RWPE1 (cell line): ENCODE measurements at regions not wholly inside any gene's neighbourhood (a gene's known extent, or its start where the extent isn't known, plus 50 kb on each side); places are given as distances from the start of the nearest gene placed in this dataset.
"Not testable (repeated sequence)": the region's sequence is repeated elsewhere in the genome, so short reads cannot be mapped to it uniquely, and the experiment has no call there.

ENCODE experiments used
- CTCF ChIA-PET: fragments of 350-600 bp; sonication (Branson Sonifier 250); formaldehyde crosslinking; extraction: SDS; loops from one replicate; lab custom pipeline; 2021; lab: Yijun Ruan, JAX
- POLR2A ChIA-PET: fragments of 400-600 bp; formaldehyde crosslinking; extraction: SDS; loops from one replicate; lab custom pipeline; 2020; ENCODE audit warnings: antibody characterized with exemption; ENCODE audit not compliant: low non-redundant PET; lab: Yijun Ruan, JAX
- DNase-seq: peaks from one replicate; pipeline ENCODE4 v3.0.0; 2012; ENCODE audit warnings: low spot score
- H3K27ac ChIP-seq: fragments of 450-650 bp; 2 replicates; pipeline ENCODE4 v1.5.1; 2017
- TF ChIP-seq, protein P1 (sequence below): fragments of 450-650 bp; conservative IDR thresholded peaks from 2 replicates; pipeline ENCODE4 v1.5.1; 2017; ENCODE audit warnings: low read depth, mild to moderate bottlenecking

DNA sequence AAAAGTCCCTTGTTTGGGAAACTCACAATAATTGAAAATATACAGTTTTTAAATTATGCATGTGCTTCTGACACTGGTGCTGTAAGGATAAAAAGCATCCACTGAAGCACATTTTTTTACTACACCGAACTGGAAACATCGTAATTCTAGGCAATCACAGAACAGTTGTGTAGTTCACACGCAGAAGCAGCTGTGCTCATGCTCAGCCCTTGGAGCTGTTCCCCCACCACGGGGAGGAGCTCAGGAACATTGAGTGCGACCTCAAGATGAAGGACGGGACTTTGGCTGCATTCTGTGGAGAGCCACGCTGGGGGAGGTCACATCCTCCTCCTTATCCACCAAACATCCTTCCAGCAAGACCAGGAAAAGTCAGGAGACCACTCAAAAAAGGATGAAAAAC, 466.3 kb upstream of the CDH4 start:
- POLR2A ChIA-PET: no interaction called here
- CTCF ChIA-PET: interaction anchor here (0.6 kb wide), 1 partner anchor 129 kb away, joined by 6 read pairs; no protein-coding TSS in a partner anchor
- no peak overlapping the region for H3K27ac ChIP-seq
- TF ChIP-seq, protein P1, sequence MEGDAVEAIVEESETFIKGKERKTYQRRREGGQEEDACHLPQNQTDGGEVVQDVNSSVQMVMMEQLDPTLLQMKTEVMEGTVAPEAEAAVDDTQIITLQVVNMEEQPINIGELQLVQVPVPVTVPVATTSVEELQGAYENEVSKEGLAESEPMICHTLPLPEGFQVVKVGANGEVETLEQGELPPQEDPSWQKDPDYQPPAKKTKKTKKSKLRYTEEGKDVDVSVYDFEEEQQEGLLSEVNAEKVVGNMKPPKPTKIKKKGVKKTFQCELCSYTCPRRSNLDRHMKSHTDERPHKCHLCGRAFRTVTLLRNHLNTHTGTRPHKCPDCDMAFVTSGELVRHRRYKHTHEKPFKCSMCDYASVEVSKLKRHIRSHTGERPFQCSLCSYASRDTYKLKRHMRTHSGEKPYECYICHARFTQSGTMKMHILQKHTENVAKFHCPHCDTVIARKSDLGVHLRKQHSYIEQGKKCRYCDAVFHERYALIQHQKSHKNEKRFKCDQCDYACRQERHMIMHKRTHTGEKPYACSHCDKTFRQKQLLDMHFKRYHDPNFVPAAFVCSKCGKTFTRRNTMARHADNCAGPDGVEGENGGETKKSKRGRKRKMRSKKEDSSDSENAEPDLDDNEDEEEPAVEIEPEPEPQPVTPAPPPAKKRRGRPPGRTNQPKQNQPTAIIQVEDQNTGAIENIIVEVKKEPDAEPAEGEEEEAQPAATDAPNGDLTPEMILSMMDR: no peak
- no peak for DNase-seq

DNA sequence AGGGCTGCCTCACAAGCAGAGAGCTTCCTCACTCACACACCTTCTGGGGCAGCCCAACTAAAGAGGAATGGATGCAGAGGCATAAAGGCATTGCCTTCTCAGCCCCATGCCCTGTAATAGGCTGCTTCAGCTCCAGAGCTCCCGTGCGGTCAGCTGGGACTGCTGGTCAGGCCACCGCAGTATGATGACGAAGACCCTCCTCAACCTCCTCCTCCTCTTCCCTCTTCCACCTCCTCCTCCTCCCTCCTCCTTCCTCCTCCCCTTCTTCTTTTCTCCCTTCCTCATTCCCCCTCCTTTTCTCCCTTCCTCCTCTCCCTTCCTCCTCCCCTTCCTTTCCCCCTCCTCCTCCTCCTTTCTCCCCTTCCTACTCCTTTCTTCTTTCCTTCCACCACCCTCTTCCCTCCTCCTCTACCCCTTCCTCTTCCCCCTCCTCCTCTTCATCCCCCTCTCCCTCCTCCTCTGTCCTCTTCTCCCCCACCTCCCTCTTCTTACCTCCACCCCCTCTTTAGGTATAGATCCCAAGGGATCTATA, 465.3 kb upstream of the CDH4 start:
- DNase-seq: no peak
- no peak overlapping the region for H3K27ac ChIP-seq
- TF ChIP-seq, protein P1: no peak
- ChIA-PET POLR2A (no interaction called here), CTCF (no interaction called here)

DNA sequence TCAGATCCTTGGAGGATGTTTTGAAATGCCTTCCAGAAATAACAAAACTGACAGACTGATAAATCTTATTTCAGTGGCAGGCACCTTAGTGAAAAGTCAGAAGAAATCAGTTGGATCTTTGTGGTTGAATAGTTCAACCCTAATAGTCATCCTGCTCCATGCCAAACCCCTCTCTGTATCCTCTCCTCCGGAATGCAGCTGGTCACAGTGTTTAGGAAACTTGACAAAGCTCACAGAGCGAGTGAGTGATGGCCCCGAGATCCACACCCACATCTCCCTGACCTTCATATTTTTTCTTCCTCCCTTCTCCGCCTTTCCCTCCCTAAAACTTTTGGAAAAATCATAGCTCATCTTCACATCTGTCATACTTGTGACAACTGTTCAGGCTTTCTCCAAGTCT, 464.8 kb upstream of the CDH4 start:
- ChIA-PET POLR2A (no interaction called here), CTCF (no interaction called here)
- no peak overlapping the region for H3K27ac ChIP-seq
- DNase-seq: no peak
- TF ChIP-seq, protein P1: no peak

DNA sequence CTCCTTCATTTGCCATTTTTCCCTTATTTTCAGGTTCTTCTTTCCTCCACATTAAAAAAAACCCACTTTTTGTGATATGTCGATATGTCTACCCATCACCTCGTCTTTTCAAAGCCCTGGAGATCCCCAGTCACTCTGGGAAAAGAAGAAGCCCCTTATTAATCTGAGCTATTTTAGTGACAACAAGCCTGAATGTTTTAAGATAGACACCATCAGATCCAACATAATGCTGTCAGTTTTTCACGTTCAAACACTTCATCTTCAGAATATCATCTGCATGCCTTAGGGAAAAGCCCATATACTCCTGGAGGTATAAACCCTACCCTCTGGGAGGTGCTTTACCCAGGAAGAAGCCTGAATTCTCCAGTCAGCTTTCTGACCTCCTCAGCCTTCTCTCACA, 464.0 kb upstream of the CDH4 start:
- no peak for DNase-seq
- CTCF ChIA-PET: interaction anchor here (0.6 kb wide), 1 partner anchor 178 kb away, joined by 3 read pairs; no protein-coding TSS in a partner anchor
- TF ChIP-seq, protein P1: no peak
- no peak overlapping the region for H3K27ac ChIP-seq
- POLR2A ChIA-PET: no interaction called here

DNA sequence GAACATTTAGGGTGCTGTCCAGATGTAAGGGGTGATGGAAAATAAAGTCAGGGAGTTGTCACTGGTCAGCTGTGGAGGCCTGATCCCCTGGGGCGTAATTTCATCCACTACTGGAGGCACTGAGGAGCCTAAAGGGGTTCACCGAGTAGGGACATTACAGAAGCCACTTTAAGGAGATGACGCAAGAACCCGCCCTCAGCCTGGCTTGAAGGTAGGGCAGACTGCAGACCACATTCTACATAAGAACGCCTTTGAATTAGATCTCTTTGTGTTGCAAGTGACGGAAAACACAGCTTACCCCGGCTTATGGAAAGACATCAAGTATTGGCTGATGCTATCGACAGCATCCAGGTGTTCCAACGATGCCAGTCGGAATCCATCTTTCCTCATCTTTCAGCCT, 462.7 kb upstream of the CDH4 start:
- TF ChIP-seq, protein P1: no peak
- H3K27ac ChIP-seq: no peak overlapping the region
- ChIA-PET CTCF (interaction anchor here (0.6 kb wide), 1 partner anchor 385 kb away, joined by 5 read pairs; no protein-coding TSS in a partner anchor), POLR2A (no interaction called here)
- no peak for DNase-seq

DNA sequence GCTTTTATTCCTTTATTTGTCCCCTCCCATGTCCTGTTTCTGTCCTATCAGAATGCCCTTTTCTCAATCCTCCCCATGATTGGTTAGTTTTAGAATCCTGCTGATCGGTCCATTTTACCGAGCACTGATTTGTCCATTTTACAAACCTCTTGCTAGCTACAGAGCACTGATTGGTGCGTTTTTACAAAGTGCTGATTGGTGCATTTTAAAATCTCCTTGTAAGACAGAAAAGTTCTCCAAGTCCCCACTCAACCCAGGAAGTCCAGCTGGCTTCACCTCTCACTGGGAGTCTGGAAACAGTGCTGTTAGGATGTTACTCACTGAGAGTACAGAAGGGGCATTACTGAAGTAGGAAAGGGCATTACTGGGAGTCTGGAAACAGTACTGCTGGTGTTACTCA, 461.7 kb upstream of the CDH4 start:
- H3K27ac ChIP-seq, DNase-seq, CTCF ChIA-PET, POLR2A ChIA-PET: not testable (repeated sequence)

DNA sequence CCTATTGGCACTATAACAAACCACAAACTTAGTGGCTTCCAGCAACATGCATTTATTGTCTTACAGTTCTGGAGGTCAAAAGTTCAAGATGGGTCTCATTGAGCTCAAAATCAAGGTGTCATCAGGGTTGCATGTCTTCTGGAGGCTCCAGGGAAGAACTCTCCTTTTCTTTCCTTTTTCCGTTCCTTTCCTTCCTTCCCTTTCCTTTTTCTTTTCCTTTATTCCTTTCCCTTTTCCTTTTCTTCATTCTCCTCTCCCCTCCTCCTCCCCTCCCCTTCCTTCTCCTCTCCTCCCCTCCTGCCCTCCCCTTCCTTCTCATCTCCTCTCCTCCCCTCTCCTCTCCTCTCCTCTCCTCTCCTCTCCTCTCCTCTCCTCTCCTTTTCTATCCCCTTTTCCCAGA, 460.2 kb upstream of the CDH4 start:
- no peak for DNase-seq
- CTCF ChIA-PET: no interaction called here
- TF ChIP-seq, protein P1: no peak
- POLR2A ChIA-PET: no interaction called here
- no peak overlapping the region for H3K27ac ChIP-seq
